Duodenal mucosa (tissue), 2 donors: ENCODE measurements at regions not wholly inside any gene's neighbourhood (a gene's known extent, or its start where the extent isn't known, plus 50 kb on each side); places are given as distances from the start of the nearest gene placed in this dataset.
"Not testable (repeated sequence)": the region's sequence is repeated elsewhere in the genome, so short reads cannot be mapped to it uniquely, and the experiment has no call there.

Experiments used
- H3K27ac ChIP-seq: one replicate; pipeline ENCODE4 v1.7.0; 2013; ENCODE audit warnings: low read depth, low read length
- H3K27me3 ChIP-seq, 2 donors: one replicate each; pipeline ENCODE4 v1.7.0; 2013; ENCODE audit warnings: low read length in 2 of 2, control low read depth in 1 of 2; ENCODE audit not compliant: insufficient read depth in 2 of 2, control insufficient read depth in 1 of 2
- H3K36me3 ChIP-seq, 2 donors: one replicate each; pipeline ENCODE4 v1.7.0; 2013; ENCODE audit warnings: low read length in 2 of 2, control low read depth in 1 of 2; ENCODE audit not compliant: insufficient read depth in 2 of 2, control insufficient read depth in 1 of 2
- H3K4me1 ChIP-seq, 2 donors: one replicate each; pipeline ENCODE4 v1.7.0; 2013; ENCODE audit warnings: low read length in 2 of 2, control low read depth in 1 of 2; ENCODE audit not compliant: insufficient read depth in 2 of 2, control insufficient read depth in 1 of 2
- H3K4me3 ChIP-seq, 2 donors: one replicate each; pipeline ENCODE4 v1.7.0; 2013; ENCODE audit warnings: low read length in 2 of 2, low read depth in 1 of 2
- H3K9ac ChIP-seq, 2 donors: one replicate each; pipeline ENCODE4 v1.7.0; 2013; ENCODE audit warnings: low read length in 2 of 2, low read depth in 1 of 2
- H3K9me3 ChIP-seq, 2 donors: one replicate each; pipeline ENCODE4 v1.7.0; 2013; ENCODE audit warnings: low read length in 2 of 2, control low read depth in 1 of 2; ENCODE audit not compliant: control insufficient read depth in 1 of 2

DNA sequence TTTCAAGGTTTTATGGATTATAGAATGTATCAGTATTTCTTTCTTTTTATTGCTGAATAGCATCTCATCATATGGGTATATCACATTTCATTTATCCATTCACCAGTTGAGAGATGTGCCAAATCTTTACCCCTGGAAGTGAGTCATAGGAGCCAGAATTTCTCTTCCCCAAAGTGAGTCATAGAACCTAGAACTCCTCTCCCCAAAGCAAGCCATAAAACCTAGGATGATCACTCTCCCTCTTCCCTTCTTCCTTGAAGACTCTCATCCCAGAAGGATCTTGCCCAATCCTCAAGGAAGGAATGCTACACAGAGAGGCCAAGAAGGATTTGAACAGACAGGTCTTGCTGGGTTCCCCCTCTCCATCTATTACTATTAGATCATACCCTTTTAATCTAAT lies 199.9 kb downstream of the EVX1 start:
- H3K4me3 ChIP-seq, result no peak overlapping the region
- no peaks in the 10 kb centered on the region for H3K36me3 ChIP-seq
- no peaks in the 10 kb centered on the region for H3K4me1 ChIP-seq
- no peaks in the 10 kb centered on the region for H3K9me3 ChIP-seq
- H3K27me3 ChIP-seq, result no peaks in the 10 kb centered on the region
- no peak overlapping the region for H3K27ac ChIP-seq
- H3K9ac ChIP-seq, result no peak overlapping the region

- not testable (repeated sequence) for H3K27ac ChIP-seq, H3K27me3 ChIP-seq, H3K4me3 ChIP-seq, H3K9me3 ChIP-seq, H3K4me1 ChIP-seq, H3K36me3 ChIP-seq, H3K9ac ChIP-seq
Observed at GRCh38 chr7:27449046-27449445, 206.4 kb downstream of the EVX1 start.

DNA sequence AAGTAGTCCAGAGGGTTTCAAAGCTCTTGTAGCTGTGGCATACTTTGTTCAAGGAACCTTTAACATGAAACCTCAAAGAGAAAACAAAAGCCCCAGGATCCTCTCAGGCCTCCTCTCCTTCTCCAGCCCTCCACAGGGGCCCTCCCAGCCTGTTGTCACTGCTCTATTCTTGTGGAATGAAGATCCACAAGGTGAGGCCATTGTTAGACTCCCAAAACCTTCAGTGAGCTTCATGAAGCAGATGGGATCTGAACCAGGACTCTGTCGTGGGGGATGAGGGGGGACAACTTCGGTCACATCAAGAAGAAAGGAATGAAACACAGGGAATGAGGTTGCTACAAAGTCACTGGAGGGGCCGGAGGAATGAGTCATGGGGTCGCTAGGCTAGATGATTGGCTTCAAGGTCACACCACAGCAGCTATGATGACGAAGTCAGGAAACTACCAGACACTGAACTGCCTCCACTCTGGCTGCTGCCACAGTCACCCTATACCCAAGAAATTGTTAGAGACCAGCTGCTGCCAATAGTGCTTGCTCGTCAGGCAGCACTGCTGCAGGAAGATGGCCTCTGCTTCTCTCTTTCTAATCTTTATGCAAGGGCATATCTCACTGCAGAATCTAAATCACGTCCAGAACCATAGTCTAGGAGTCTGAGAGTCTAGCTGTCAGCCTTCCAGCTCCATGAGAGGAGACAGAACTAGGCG lies 208.8 kb downstream of the HIBADH start:
- H3K4me3 ChIP-seq, result no peak overlapping the region
- H3K9ac ChIP-seq, result no peak overlapping the region
- H3K27ac ChIP-seq, result no peak overlapping the region
- H3K9me3 ChIP-seq, result no peaks in the 10 kb centered on the region
- no peaks in the 10 kb centered on the region for H3K36me3 ChIP-seq
- no peaks in the 10 kb centered on the region for H3K4me1 ChIP-seq
- H3K27me3 ChIP-seq, result no peaks in the 10 kb centered on the region

- H3K9me3 ChIP-seq, H3K27ac ChIP-seq, H3K4me1 ChIP-seq, H3K36me3 ChIP-seq, H3K27me3 ChIP-seq, H3K9ac ChIP-seq, H3K4me3 ChIP-seq: not testable (repeated sequence)
Observed at GRCh38 chr7:27457120-27457519, 205.6 kb downstream of the HIBADH start.

DNA sequence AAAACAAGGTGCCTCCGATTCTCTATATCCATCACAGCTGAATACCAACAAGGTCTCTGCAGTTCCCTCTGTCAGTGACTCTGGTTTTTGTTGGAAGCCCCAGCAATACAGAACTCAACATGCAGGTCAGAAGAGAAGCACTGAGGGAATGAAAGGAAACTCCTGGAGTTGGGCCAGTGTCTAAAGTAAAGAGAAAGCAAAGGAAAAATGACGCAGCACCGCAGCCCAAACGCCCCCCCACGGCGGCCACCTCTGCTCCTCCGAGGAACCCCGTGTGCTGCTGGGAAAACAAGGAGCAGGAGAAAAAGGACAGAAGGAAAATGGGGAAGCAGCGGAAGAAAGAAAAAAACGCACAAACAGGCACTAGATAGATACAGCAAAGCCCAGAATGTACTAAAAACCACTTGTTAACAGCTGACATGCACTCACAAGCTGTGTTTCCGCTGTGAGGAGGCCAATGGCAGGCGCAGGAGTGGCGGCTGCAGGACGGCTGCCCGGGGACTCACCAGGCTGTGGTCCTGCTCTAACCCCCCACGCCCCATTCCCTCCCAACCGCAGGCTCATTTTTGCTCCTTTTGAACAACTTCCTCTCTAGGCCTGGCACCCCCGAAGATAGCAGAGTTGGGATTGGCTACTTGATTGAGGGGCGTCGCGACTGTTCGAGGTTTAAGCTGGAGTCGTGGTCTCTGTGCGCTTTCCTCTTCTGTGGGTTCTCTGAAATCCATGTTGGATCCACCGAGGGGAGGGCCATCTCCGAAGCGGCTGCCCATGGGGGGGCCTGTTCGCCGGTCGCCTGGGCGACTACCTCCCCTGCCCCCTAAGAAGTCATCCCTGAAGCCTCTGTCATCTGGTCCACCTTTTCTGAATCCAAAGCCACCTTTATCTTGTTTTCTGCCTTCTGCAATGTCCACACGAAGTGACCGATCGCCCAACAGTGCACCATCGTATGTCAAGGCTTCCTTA lies 204.8 kb downstream of the HIBADH start:
- not testable (repeated sequence) for H3K27me3 ChIP-seq, H3K27ac ChIP-seq, H3K36me3 ChIP-seq, H3K4me3 ChIP-seq, H3K9ac ChIP-seq, H3K4me1 ChIP-seq, H3K9me3 ChIP-seq

DNA sequence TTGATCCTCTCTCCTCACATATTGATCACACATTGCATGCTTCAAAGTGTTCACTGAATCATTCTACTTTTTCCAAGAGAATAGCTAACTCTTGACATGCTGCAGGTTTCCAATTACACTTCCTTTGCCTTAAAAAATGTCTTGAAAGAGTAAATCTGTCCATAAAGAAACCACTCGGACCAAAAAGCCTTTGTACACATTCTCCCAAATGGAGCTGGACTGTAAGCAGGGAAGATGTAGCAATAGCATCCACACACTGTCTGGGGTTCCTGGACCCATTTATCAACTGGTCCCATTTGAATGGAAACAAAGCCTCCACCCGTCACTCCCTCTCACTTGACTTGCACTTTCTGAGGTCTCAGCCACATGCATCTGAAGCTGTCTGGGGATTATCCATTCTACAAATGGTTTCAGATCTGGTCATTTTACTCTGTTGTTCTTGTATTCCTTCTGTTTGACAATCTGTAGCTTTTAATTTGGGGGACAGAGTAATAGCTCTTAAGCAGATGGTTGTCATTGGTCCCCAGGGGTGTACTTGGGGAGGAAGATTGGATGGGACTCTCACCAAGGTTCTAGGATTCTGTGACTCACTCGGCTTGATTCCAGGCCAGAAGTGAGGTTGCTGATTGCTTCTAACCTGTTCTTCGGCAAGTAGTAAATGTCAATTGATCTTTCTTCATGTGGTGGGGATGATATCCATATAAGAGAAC lies 203.5 kb downstream of the HIBADH start:
- H3K4me3 ChIP-seq, result no peak overlapping the region
- H3K9ac ChIP-seq, result no peak overlapping the region
- H3K4me1 ChIP-seq, result no peaks in the 10 kb centered on the region
- no peak overlapping the region for H3K27ac ChIP-seq
- no peaks in the 10 kb centered on the region for H3K36me3 ChIP-seq
- H3K27me3 ChIP-seq, result no peaks in the 10 kb centered on the region
- H3K9me3 ChIP-seq, result no peaks in the 10 kb centered on the region

DNA sequence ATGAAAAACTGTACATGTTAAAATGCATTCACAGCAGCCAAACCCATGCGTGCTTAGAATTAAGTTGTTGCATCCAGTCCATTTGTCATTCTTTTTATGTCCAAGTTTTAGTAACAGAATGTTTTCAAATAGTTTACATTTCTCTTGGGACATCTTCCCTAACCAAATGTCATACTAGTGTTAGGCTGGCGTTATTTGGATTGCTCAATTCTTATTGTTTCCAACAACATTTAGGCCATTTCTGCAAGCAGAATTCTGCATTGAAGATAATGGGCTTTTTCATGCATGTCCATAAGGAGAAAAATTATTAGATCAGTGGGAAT lies 203.0 kb downstream of the HIBADH start:
- Histone ChIP-seq H3K27ac (no peak overlapping the region), H3K9ac (no peak overlapping the region), H3K9me3 (no peaks in the 10 kb centered on the region), H3K4me3 (no peak overlapping the region), H3K27me3 (no peaks in the 10 kb centered on the region), H3K36me3 (no peaks in the 10 kb centered on the region), H3K4me1 (no peaks in the 10 kb centered on the region)

GRCh38 chr7:27462575-27463270 lies 200.0 kb downstream of the HIBADH start:
- Histone ChIP-seq H3K9me3 (no peaks in the 10 kb centered on the region), H3K4me1 (no peaks in the 10 kb centered on the region), H3K4me3 (no peak overlapping the region), H3K27ac (no peak overlapping the region), H3K9ac (no peak overlapping the region), H3K27me3 (no peaks in the 10 kb centered on the region), H3K36me3 (no peaks in the 10 kb centered on the region)

GRCh38 chr7:27464970-27465369 lies 197.7 kb downstream of the HIBADH start:
- Histone ChIP-seq H3K27ac (no peak overlapping the region), H3K9me3 (no peaks in the 10 kb centered on the region), H3K4me1 (no peaks in the 10 kb centered on the region), H3K4me3 (no peak overlapping the region), H3K36me3 (no peaks in the 10 kb centered on the region), H3K9ac (no peak overlapping the region), H3K27me3 (no peaks in the 10 kb centered on the region)

- Histone ChIP-seq H3K4me3 (no peak overlapping the region), H3K27ac (no peak overlapping the region), H3K4me1 (no peaks in the 10 kb centered on the region), H3K27me3 (no peaks in the 10 kb centered on the region), H3K9ac (no peak overlapping the region), H3K36me3 (no peaks in the 10 kb centered on the region), H3K9me3 (no peaks in the 10 kb centered on the region)
Observed at GRCh38 chr7:27466703-27467102, 196.0 kb downstream of the HIBADH start.
